Trophoblast cell (in vitro differentiated cells and primary cell): ENCODE measurements at regions not wholly inside any gene's neighbourhood (a gene's known extent, or its start where the extent isn't known, plus 50 kb on each side); places are given as distances from the start of the nearest gene placed in this dataset.

Experiments
- DNase-seq, 2 donors: peaks; one replicate each; pipeline ENCODE4 v3.0.0-alpha.2; 2016
- H2AFZ ChIP-seq: 2 replicates; pipeline ENCODE4 v1.6.1; 2013; ENCODE audit warnings: low read length, moderate library complexity, mild to moderate bottlenecking; ENCODE audit not compliant: insufficient read depth, poor library complexity
- H2AK5ac ChIP-seq: 2 replicates; pipeline ENCODE4 v1.6.1; 2013; ENCODE audit warnings: mild to moderate bottlenecking, low read length
- H2BK120ac ChIP-seq: 2 replicates; pipeline ENCODE4 v1.6.1; 2013; ENCODE audit warnings: low read length, mild to moderate bottlenecking, moderate library complexity; ENCODE audit not compliant: insufficient read depth, poor library complexity
- H2BK12ac ChIP-seq: 2 replicates; pipeline ENCODE4 v1.6.1; 2013; ENCODE audit warnings: mild to moderate bottlenecking, low read length, moderate library complexity
- H2BK5ac ChIP-seq: 2 replicates; pipeline ENCODE4 v1.6.1; 2013; ENCODE audit warnings: low read length, low read depth, moderate library complexity, mild to moderate bottlenecking; ENCODE audit not compliant: poor library complexity
- H3K14ac ChIP-seq: 2 replicates; pipeline ENCODE4 v1.6.1; 2013; ENCODE audit warnings: mild to moderate bottlenecking, low read length
- H3K18ac ChIP-seq: 2 replicates; pipeline ENCODE4 v1.6.1; 2013; ENCODE audit warnings: mild to moderate bottlenecking, low read length
- H3K23ac ChIP-seq: 2 replicates; pipeline ENCODE4 v1.6.1; 2013; ENCODE audit warnings: low read length
- H3K27ac ChIP-seq: 2 replicates; pipeline ENCODE4 v1.5.1; 2013; ENCODE audit warnings: low read depth, mild to moderate bottlenecking, inconsistent platforms, low read length, moderate library complexity
- H3K27me3 ChIP-seq: 2 replicates; pipeline ENCODE4 v1.6.1; 2013; ENCODE audit warnings: inconsistent platforms, mild to moderate bottlenecking, low read length, moderate library complexity; ENCODE audit not compliant: insufficient read depth
- H3K36me3 ChIP-seq, 2 experiments: 1 replicate in 1 of 2; 2 replicates in 1 of 2; pipeline ENCODE4 v1.6.1; 2013; ENCODE audit warnings: low read length in 2 of 2, mild to moderate bottlenecking in 2 of 2, moderate library complexity in 1 of 2; ENCODE audit not compliant: insufficient read depth in 2 of 2, control insufficient read depth in 1 of 2
- H3K4ac ChIP-seq: 2 replicates; pipeline ENCODE4 v1.6.1; 2013; ENCODE audit warnings: low read depth, mild to moderate bottlenecking, low read length, moderate library complexity
- H3K4me1 ChIP-seq, 2 experiments: 1 replicate in 1 of 2; 2 replicates in 1 of 2; pipeline ENCODE4 v1.6.1; 2013; ENCODE audit warnings: low read length in 2 of 2, mild to moderate bottlenecking in 2 of 2, moderate library complexity in 1 of 2; ENCODE audit not compliant: insufficient read depth in 2 of 2, control insufficient read depth in 1 of 2
- H3K4me2 ChIP-seq: 2 replicates; pipeline ENCODE4 v1.6.1; 2013; ENCODE audit warnings: inconsistent platforms, mild to moderate bottlenecking, low read length, moderate library complexity
- H3K4me3 ChIP-seq: 2 replicates; pipeline ENCODE4 v1.5.1; 2013; ENCODE audit warnings: mild to moderate bottlenecking, low read depth, low read length, inconsistent platforms
- H3K79me1 ChIP-seq: one replicate; pipeline ENCODE4 v1.6.1; 2013; ENCODE audit warnings: low read length
- H3K79me2 ChIP-seq: 2 replicates; pipeline ENCODE4 v1.6.1; 2013; ENCODE audit warnings: low read length, mild to moderate bottlenecking; ENCODE audit not compliant: control insufficient read depth, insufficient read depth, poor library complexity
- H3K9ac ChIP-seq: 2 replicates; pipeline ENCODE4 v1.6.1; 2013; ENCODE audit warnings: mild to moderate bottlenecking, low read length
- H3K9me3 ChIP-seq: 2 replicates; pipeline ENCODE4 v1.6.1; 2013; ENCODE audit warnings: low read depth, mild to moderate bottlenecking, control low read depth, inconsistent platforms, low read length; ENCODE audit not compliant: insufficient read depth
- H4K12ac ChIP-seq: 2 replicates; pipeline ENCODE4 v1.6.1; 2013; ENCODE audit warnings: low read depth, mild to moderate bottlenecking, low read length, moderate library complexity
- H4K8ac ChIP-seq: 2 replicates; pipeline ENCODE4 v1.6.1; 2013; ENCODE audit warnings: low read depth, mild to moderate bottlenecking, low read length, moderate library complexity
- H4K91ac ChIP-seq: one replicate; pipeline ENCODE4 v1.6.1; 2013; ENCODE audit warnings: low read depth, mild to moderate bottlenecking, low read length, moderate library complexity
- WGBS: extraction: QIAGEN DNeasy Blood & Tissue Kit; methylation state at CpG from one replicate; pipeline ENCODE4 v1.1.7; 2013; ENCODE audit warnings: missing lambda C conversion rate; ENCODE audit not compliant: insufficient read length, insufficient coverage; ENCODE audit errors: extremely low coverage; 5-methylcytosine and 5-hydroxymethylcytosine counted together

DNA sequence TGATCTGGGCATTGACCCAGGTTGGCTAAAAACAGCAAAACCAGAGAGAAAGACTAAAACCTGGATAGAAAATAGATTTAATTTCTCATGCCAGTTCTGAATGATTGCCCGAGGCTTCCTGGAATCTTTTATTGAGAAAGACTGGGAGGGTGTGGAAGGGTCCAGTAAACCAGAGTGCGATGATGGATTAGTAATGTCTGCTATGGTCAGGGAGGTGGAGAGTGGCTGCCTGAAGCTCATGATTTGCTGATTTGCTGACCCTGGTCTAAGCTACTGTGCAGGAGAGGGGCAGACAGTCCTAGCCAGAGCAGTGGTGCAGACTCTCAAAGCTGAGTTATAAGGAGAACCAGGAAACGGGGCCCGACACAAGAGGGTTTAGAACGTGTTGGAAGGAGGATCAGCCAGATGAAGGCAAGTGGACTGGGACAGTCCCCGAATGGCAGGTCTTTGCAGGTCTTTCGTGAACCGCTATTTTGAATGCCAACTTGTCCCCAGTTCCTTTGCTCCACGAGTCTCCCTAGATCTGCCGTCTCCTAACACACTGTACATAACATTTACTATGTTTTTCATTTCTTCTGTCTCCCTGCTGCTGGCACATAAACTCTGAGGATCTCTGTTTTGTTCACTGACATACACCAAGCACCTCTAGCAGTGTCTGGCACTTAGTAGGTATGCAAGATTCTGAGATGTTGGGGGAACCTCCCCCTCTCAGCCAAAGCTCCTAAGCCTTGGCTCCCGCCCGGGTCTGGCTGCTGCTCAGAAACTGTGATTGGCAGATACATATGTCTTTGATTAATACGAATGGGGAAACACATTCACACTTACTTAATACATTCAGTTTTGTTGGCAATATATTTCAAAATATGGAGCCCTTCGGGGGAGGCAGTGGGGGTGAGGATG is 237.3 kb upstream of the TNRC6C start:
- H3K79me1 ChIP-seq = no peaks in the 10 kb centered on the region
- no peak overlapping the region for H4K12ac ChIP-seq
- H3K23ac ChIP-seq = no peak overlapping the region
- H4K91ac ChIP-seq = no peak overlapping the region
- no peak for DNase-seq
- no peaks in the 10 kb centered on the region for H3K79me2 ChIP-seq
- no peaks in the 10 kb centered on the region for H3K27me3 ChIP-seq
- H3K4ac ChIP-seq = no peak overlapping the region
- no peak overlapping the region for H2AK5ac ChIP-seq
- no peak overlapping the region for H2AFZ ChIP-seq
- H4K8ac ChIP-seq = no peak overlapping the region
- H3K27ac ChIP-seq = no peak overlapping the region
- no peak overlapping the region for H2BK5ac ChIP-seq
- H3K18ac ChIP-seq = no peak overlapping the region
- H3K9ac ChIP-seq = no peak overlapping the region
- H3K9me3 ChIP-seq = peaks cover 8% of the 10 kb centered on the region
- H3K4me2 ChIP-seq = no peak overlapping the region
- H3K36me3 ChIP-seq = no peaks in the 10 kb centered on the region
- no peak overlapping the region for H3K14ac ChIP-seq
- H3K4me1 ChIP-seq = no peaks in the 10 kb centered on the region
- H2BK120ac ChIP-seq = no peak overlapping the region
- no peak overlapping the region for H2BK12ac ChIP-seq
- no CpG with 5 or more reads among the region's 14 CpGs for WGBS
- no peak overlapping the region for H3K4me3 ChIP-seq

DNA sequence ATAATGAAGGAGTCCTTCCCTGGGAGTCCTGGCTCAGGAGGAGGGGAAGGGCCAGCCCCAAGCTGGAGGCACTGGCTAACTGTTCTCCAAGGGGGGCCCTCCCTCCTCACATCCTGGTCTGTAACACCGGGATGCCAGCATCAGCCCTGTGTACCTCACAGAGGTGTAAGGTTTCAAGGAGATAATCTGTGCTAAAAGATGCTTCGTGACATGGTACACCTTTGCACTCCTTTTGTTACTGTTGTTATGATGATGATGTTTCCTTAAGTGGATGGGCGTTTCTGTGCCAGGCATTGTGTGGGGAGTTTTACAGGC is 236.7 kb upstream of the TNRC6C start:
- no peak overlapping the region for H3K14ac ChIP-seq
- H3K79me2 ChIP-seq = no peaks in the 10 kb centered on the region
- H3K27me3 ChIP-seq = no peaks in the 10 kb centered on the region
- no peak overlapping the region for H3K4me3 ChIP-seq
- peaks cover 8% of the 10 kb centered on the region for H3K9me3 ChIP-seq
- no peak overlapping the region for H4K91ac ChIP-seq
- no CpG with 5 or more reads among the region's 3 CpGs for WGBS
- H4K8ac ChIP-seq = no peak overlapping the region
- no peaks in the 10 kb centered on the region for H3K79me1 ChIP-seq
- H3K9ac ChIP-seq = no peak overlapping the region
- no peak overlapping the region for H2AK5ac ChIP-seq
- no peaks in the 10 kb centered on the region for H3K4me1 ChIP-seq
- H3K4ac ChIP-seq = no peak overlapping the region
- no peak overlapping the region for H4K12ac ChIP-seq
- no peak overlapping the region for H2BK12ac ChIP-seq
- no peak for DNase-seq
- no peak overlapping the region for H3K18ac ChIP-seq
- no peak overlapping the region for H3K23ac ChIP-seq
- H2BK5ac ChIP-seq = no peak overlapping the region
- no peak overlapping the region for H3K27ac ChIP-seq
- no peak overlapping the region for H2BK120ac ChIP-seq
- H3K4me2 ChIP-seq = no peak overlapping the region
- H2AFZ ChIP-seq = no peak overlapping the region
- no peaks in the 10 kb centered on the region for H3K36me3 ChIP-seq

DNA sequence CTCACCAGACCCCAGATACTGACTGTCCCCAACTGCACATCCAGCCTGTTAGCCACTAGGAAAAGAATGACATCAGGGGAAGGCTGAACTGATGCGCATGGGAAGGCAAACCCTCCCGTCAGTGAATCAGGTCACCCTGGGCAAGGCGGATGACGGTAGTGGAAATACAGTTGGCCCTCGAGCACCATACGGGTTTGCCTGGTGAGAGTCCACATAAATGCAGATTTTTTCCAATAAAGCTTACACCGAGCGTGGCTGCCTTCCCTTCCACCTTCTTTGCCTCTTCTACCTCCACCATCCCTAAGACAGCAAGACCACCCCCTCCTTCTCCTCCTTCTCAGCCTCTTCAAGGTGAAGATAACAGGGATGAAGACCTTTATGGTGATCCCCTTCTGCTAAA is 236.1 kb upstream of the TNRC6C start:
- Histone ChIP-seq H2BK12ac (no peak overlapping the region), H2AFZ (no peak overlapping the region), H4K8ac (no peak overlapping the region), H3K9me3 (peaks cover 8% of the 10 kb centered on the region), H3K27ac (no peak overlapping the region), H3K9ac (no peak overlapping the region), H3K18ac (no peak overlapping the region), H4K91ac (no peak overlapping the region), H2BK5ac (no peak overlapping the region), H3K79me2 (no peaks in the 10 kb centered on the region), H3K23ac (no peak overlapping the region), H3K27me3 (no peaks in the 10 kb centered on the region), H3K14ac (no peak overlapping the region), H2AK5ac (no peak overlapping the region), H3K4ac (no peak overlapping the region), H3K79me1 (no peaks in the 10 kb centered on the region), H3K36me3 (no peaks in the 10 kb centered on the region), H3K4me1 (no peaks in the 10 kb centered on the region), H3K4me3 (no peak overlapping the region), H4K12ac (no peak overlapping the region), H2BK120ac (no peak overlapping the region), H3K4me2 (no peak overlapping the region)
- no peak for DNase-seq
- WGBS = no CpG with 5 or more reads among the region's 8 CpGs

DNA sequence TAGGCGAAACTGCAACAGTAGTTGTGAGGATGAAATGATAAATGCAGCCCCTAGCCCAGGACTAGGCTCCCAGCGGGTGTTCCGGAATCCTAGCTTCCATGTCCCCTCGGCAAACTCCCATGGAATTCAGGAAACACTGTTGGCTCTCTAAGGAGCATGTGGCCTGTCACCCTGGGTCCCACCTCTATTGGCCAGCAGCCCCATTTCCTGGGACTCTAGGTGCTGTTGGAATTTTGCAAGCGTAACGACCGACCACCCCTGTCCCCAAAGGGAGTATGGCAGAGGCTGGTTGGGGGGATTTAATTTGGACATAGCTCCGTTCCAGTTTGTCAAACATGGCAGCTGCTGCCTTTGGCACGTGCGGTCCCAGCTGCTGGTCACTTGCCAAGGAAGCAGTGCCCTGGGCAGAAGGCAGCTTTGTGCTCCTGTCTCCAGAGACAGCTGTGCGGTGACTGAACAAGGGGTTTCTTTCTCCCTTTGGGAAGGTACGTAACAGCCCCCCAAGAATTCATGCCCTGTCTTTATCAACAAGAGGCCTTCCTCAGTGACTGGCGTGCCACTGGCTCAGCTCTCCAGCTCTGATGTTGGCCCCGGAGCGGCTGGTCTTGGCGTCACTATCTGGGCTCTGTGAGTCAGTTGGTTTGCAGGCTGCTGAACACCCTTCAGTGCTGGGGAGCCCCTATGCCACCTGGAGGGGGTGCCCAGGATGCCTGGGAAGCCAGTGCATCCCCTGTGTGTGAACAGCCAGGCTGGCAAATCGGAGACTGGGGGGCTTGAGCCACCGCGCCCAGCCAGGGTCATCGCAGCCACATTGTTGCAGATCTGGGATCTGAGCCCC is 235.2 kb upstream of the TNRC6C start:
- Histone ChIP-seq H3K23ac (no peak overlapping the region), H3K27ac (no peak overlapping the region), H3K79me2 (no peaks in the 10 kb centered on the region), H2AFZ (no peak overlapping the region), H3K4me1 (no peaks in the 10 kb centered on the region), H4K8ac (no peak overlapping the region), H4K91ac (no peak overlapping the region), H3K79me1 (no peaks in the 10 kb centered on the region), H3K18ac (no peak overlapping the region), H3K4me2 (no peak overlapping the region), H3K4ac (no peak overlapping the region), H2AK5ac (no peak overlapping the region), H3K27me3 (no peaks in the 10 kb centered on the region), H3K4me3 (no peak overlapping the region), H2BK5ac (no peak overlapping the region), H3K9ac (no peak overlapping the region), H2BK120ac (no peak overlapping the region), H3K9me3 (peaks cover 6% of the 10 kb centered on the region), H3K14ac (no peak overlapping the region), H4K12ac (no peak overlapping the region), H3K36me3 (no peaks in the 10 kb centered on the region), H2BK12ac (no peak overlapping the region)
- DNase-seq = no peak
- no CpG with 5 or more reads among the region's 20 CpGs for WGBS
